ENCODE measurements at regions not wholly inside any gene's neighbourhood (a gene's known extent, or its start where the extent isn't known, plus 50 kb on each side); places are given as distances from the start of the nearest gene placed in this dataset.

- Histone ChIP-seq H3K27me3 (no peaks in the 10 kb centered on the region), H3K4me3 (ENCODE audit: low read depth, low read length) (no peak overlapping the region), H3K36me3 (no peaks in the 10 kb centered on the region), H3K9me3 (no peaks in the 10 kb centered on the region), H3K4me1 (no peaks in the 10 kb centered on the region)
- TF ChIP-seq CTCF (IDR thresholded peaks at IDR 0.05; ENCODE audit: low read depth, low read length) = no peak
- no peak for DNase-seq
Observed at GRCh38 chr4:171636606-171637005, 176.6 kb upstream of the GALNTL6 start.

- DNase-seq = no peak
- H3K36me3 ChIP-seq = no peaks in the 10 kb centered on the region
- TF ChIP-seq CTCF (IDR thresholded peaks at IDR 0.05; ENCODE audit: low read depth, low read length) = no peak
- H3K27me3 ChIP-seq = no peaks in the 10 kb centered on the region
- no peaks in the 10 kb centered on the region for H3K4me1 ChIP-seq
- no peaks in the 10 kb centered on the region for H3K9me3 ChIP-seq
- H3K4me3 ChIP-seq (ENCODE audit: low read depth, low read length) = no peak overlapping the region
Observed at GRCh38 chr4:171629737-171630136, 183.5 kb upstream of the GALNTL6 start.

GRCh38 chr4:171629182-171629581, 184.0 kb upstream of the GALNTL6 start:
- DNase-seq = no peak

GRCh38 chr4:171626554-171626953, 186.7 kb upstream of the GALNTL6 start:
- H3K36me3 ChIP-seq = no peaks in the 10 kb centered on the region
- no peak overlapping the region for H3K4me3 ChIP-seq (ENCODE audit: low read depth, low read length)
- no peaks in the 10 kb centered on the region for H3K27me3 ChIP-seq
- no peaks in the 10 kb centered on the region for H3K4me1 ChIP-seq
- TF ChIP-seq CTCF (IDR thresholded peaks at IDR 0.05; ENCODE audit: low read depth, low read length) = no peak
- H3K9me3 ChIP-seq = no peaks in the 10 kb centered on the region
- no peak for DNase-seq

More at GRCh38 chr4:171629182-171629581, 184.0 kb upstream of the GALNTL6 start:
- Histone ChIP-seq H3K9me3 (no peaks in the 10 kb centered on the region), H3K27me3 (no peaks in the 10 kb centered on the region), H3K36me3 (no peaks in the 10 kb centered on the region), H3K4me3 (ENCODE audit: low read depth, low read length) (no peak overlapping the region), H3K4me1 (no peaks in the 10 kb centered on the region)
- TF ChIP-seq CTCF (IDR thresholded peaks at IDR 0.05; ENCODE audit: low read depth, low read length) = no peak

GRCh38 chr4:171622729-171623128, 190.5 kb upstream of the GALNTL6 start:
- H3K4me1 ChIP-seq = no peaks in the 10 kb centered on the region
- no peaks in the 10 kb centered on the region for H3K27me3 ChIP-seq
- no peak overlapping the region for H3K4me3 ChIP-seq (ENCODE audit: low read depth, low read length)
- no peak for DNase-seq
- H3K9me3 ChIP-seq = no peaks in the 10 kb centered on the region
- H3K36me3 ChIP-seq = no peaks in the 10 kb centered on the region
- TF ChIP-seq CTCF (IDR thresholded peaks at IDR 0.05; ENCODE audit: low read depth, low read length) = no peak

- no peak for DNase-seq
- Histone ChIP-seq H3K4me3 (ENCODE audit: low read depth, low read length) (no peak overlapping the region), H3K9me3 (no peaks in the 10 kb centered on the region), H3K36me3 (no peaks in the 10 kb centered on the region), H3K27me3 (no peaks in the 10 kb centered on the region), H3K4me1 (no peaks in the 10 kb centered on the region)
- TF ChIP-seq CTCF (IDR thresholded peaks at IDR 0.05; ENCODE audit: low read depth, low read length) = no peak
Observed at GRCh38 chr4:171621646-171622045, 191.6 kb upstream of the GALNTL6 start.
